Upper lobe of right lung (tissue), 1 donor: ENCODE measurements at regions not wholly inside any gene's neighbourhood (a gene's known extent, or its start where the extent isn't known, plus 50 kb on each side); places are given as distances from the start of the nearest gene placed in this dataset.

ENCODE experiments used
- ATAC-seq: fragments of 200-7000 bp; cut with Tn5 transposase; one replicate; pipeline ENCODE4 v1.9.1; 2020; ENCODE audit warnings: mild to moderate bottlenecking, moderate library complexity
- DNase-seq: peaks from one replicate; pipeline ENCODE4 v3.0.0-alpha.2; 2020
- H3K27ac ChIP-seq: fragments of 200-600 bp; one replicate; pipeline ENCODE4 v1.8.0; 2022
- H3K27me3 ChIP-seq: fragments of 200-600 bp; one replicate; pipeline ENCODE4 v1.8.0; 2022; ENCODE audit warnings: mild to moderate bottlenecking
- H3K36me3 ChIP-seq: fragments of 200-600 bp; one replicate; pipeline ENCODE4 v1.8.0; 2022
- H3K4me1 ChIP-seq: fragments of 200-600 bp; one replicate; pipeline ENCODE4 v1.8.0; 2022
- H3K4me3 ChIP-seq: fragments of 200-600 bp; one replicate; pipeline ENCODE4 v1.8.0; 2022; ENCODE audit warnings: mild to moderate bottlenecking
- H3K9me3 ChIP-seq: fragments of 200-600 bp; one replicate; pipeline ENCODE4 v1.8.0; 2022
- CTCF ChIP-seq: fragments of 200-600 bp; IDR thresholded peaks from one replicate; pipeline ENCODE4 v1.8.0; 2022; ENCODE audit warnings: antibody characterized with exemption
- intact Hi-C: fragments of 100-400 bp; cut with DNase I; formaldehyde crosslinking; loops from one replicate; pipeline ENCODE4 v1.11.0; 2022
- donor health status: DM: no; HTN: yes; CAD: no; lungs with severe emphysema.

GRCh38 chr2:188776634-188777033 lies 197.5 kb upstream of the COL3A1 start:
- no peak for ATAC-seq
- intact Hi-C loops: no loop called here
- no peak for DNase-seq
- H3K36me3 ChIP-seq: no peaks in the 10 kb centered on the region
- no peaks in the 10 kb centered on the region for H3K9me3 ChIP-seq
- H3K4me3 ChIP-seq: no peak overlapping the region
- no peaks in the 10 kb centered on the region for H3K4me1 ChIP-seq
- no peaks in the 10 kb centered on the region for H3K27me3 ChIP-seq
- H3K27ac ChIP-seq: no peak overlapping the region
- TF ChIP-seq CTCF: no peak

DNA sequence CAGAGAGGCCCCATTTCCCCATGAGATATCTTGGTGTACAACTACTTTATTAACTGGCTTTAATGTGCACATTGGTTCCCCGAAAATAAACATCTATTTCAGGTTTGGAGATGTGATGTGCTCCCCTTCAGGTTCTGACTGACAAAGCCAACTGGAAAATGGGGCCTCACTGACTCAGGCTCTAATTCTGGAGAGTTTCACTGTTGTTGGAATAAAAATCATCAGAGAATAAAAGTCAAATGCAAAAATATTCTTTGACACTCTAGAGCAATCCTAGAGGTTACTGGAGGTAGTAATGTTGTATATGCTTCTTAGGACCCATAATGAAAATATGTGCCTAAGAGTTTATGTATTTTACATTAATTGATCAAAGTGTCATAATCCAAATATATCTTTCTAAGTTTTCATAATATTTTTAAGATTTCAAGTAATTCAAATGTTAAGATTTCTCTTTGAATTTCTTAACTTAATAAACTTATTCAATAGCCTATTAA lies 189.9 kb upstream of the COL3A1 start:
- Histone ChIP-seq H3K36me3 (no peaks in the 10 kb centered on the region), H3K9me3 (no peaks in the 10 kb centered on the region), H3K4me3 (no peak overlapping the region), H3K4me1 (no peaks in the 10 kb centered on the region), H3K27me3 (no peaks in the 10 kb centered on the region), H3K27ac (no peak overlapping the region)
- intact Hi-C loops: no loop called here
- ATAC-seq (no peak), DNase-seq (no peak)
- no peak for TF ChIP-seq CTCF

- ATAC-seq (no peak), DNase-seq (no peak)
- Histone ChIP-seq H3K4me3 (no peak overlapping the region), H3K4me1 (no peaks in the 10 kb centered on the region), H3K9me3 (no peaks in the 10 kb centered on the region), H3K27ac (no peak overlapping the region), H3K36me3 (no peaks in the 10 kb centered on the region), H3K27me3 (no peaks in the 10 kb centered on the region)
- TF ChIP-seq CTCF: no peak
- intact Hi-C loops: no loop called here
Measured at GRCh38 chr2:188785061-188785460, 189.1 kb upstream of the COL3A1 start.

GRCh38 chr2:188785490-188785889 lies 188.7 kb upstream of the COL3A1 start:
- Histone ChIP-seq H3K27ac (no peak overlapping the region), H3K36me3 (no peaks in the 10 kb centered on the region), H3K4me3 (no peak overlapping the region), H3K27me3 (no peaks in the 10 kb centered on the region), H3K9me3 (no peaks in the 10 kb centered on the region), H3K4me1 (no peaks in the 10 kb centered on the region)
- DNase-seq: no peak
- no peak for ATAC-seq
- intact Hi-C loops: no loop called here
- TF ChIP-seq CTCF: no peak

GRCh38 chr2:188786368-188786841 lies 187.8 kb upstream of the COL3A1 start:
- H3K27me3 ChIP-seq: no peaks in the 10 kb centered on the region
- no peak for DNase-seq
- intact Hi-C loops: no loop called here

More at GRCh38 chr2:188786368-188786841, 187.8 kb upstream of the COL3A1 start:
- Histone ChIP-seq H3K9me3 (no peaks in the 10 kb centered on the region), H3K36me3 (no peaks in the 10 kb centered on the region), H3K4me1 (no peaks in the 10 kb centered on the region), H3K4me3 (no peak overlapping the region), H3K27ac (peak overlapping the region; percentile 28)
- ATAC-seq: no peak
- no peak for TF ChIP-seq CTCF
